ENCODE measurements at regions not wholly inside any gene's neighbourhood (a gene's known extent, or its start where the extent isn't known, plus 50 kb on each side); places are given as distances from the start of the nearest gene placed in this dataset.

DNA sequence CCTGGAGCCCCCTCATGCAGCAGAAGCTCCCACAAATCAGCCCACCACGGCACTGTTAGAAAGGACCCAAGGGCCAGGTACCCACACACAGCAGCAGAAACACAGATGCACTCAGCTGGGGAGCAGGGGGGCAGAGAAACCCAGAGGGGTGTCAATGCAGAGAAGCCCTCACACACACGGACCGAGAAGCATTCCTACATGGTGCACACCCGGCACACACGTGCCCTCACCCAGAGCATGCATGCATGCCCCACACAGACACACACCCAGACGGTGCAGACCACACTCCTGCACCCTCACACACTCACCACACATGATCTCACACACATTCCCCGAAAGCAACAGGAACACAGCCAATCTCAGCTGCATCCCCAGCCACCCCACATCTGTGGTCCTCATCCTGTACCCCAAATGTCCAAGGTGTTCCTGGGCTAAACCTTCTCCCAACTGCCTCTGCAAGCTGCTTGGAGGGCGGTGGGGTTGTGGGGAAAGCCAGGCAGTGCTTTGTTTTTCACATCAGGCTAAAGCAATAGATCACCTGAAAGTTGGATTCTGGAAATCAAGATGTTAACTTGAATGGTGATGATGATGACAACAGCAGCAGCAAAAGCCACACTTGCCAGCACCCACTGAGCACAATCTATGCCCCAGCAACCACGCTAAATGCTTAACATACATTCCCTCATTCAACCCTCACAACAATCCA is 102.3 kb downstream of the ZFP36L2 start:
- TF ChIP-seq, protein P1, sequence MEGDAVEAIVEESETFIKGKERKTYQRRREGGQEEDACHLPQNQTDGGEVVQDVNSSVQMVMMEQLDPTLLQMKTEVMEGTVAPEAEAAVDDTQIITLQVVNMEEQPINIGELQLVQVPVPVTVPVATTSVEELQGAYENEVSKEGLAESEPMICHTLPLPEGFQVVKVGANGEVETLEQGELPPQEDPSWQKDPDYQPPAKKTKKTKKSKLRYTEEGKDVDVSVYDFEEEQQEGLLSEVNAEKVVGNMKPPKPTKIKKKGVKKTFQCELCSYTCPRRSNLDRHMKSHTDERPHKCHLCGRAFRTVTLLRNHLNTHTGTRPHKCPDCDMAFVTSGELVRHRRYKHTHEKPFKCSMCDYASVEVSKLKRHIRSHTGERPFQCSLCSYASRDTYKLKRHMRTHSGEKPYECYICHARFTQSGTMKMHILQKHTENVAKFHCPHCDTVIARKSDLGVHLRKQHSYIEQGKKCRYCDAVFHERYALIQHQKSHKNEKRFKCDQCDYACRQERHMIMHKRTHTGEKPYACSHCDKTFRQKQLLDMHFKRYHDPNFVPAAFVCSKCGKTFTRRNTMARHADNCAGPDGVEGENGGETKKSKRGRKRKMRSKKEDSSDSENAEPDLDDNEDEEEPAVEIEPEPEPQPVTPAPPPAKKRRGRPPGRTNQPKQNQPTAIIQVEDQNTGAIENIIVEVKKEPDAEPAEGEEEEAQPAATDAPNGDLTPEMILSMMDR (IDR thresholded peaks at IDR 0.05) = no peak
- TF ChIP-seq POLR2A (IDR thresholded peaks at IDR 0.05) = no peak
